ENCODE measurements at regions not wholly inside any gene's neighbourhood (a gene's known extent, or its start where the extent isn't known, plus 50 kb on each side); places are given as distances from the start of the nearest gene placed in this dataset.

GRCh38 chr1:222394224-222394623 lies 153.7 kb downstream of the HHIPL2 start:
- TF ChIP-seq CTCF (IDR thresholded peaks at IDR 0.05 in 4 of 5, conservative IDR thresholded peaks at IDR 0.05 in 1 of 5) (no peak), POLR2A (IDR thresholded peaks at IDR 0.05) (no peak)
